ENCODE measurements at regions not wholly inside any gene's neighbourhood (a gene's known extent, or its start where the extent isn't known, plus 50 kb on each side); places are given as distances from the start of the nearest gene placed in this dataset.

DNA sequence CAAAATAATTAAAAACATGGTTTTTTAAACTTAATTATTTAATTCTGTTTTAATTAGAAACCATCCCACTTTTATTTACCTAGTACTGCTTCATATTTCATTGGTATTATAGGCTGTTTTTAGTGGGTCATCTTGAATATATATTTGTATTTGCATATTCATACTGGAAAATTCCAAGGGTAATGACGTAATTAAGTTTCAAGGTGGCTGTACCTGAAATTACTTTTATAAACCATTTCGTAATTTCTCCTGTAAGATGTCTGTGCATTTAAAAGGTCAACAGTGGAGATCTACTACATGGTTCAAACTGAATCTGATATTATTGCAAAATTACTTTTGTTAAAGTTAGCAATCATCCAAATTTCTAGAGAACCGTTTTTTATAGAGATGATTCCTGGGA, 133.8 kb upstream of the NAALADL2 start:
- intact Hi-C loops (cut with micrococcal nuclease) = no loop called here
- DNase-seq (no peak), ATAC-seq (no peak)

- no peak for ATAC-seq
- DNase-seq = no peak
- intact Hi-C loops (cut with micrococcal nuclease) = no loop called here
Measured at GRCh38 chr3:174737966-174738365, 121.2 kb upstream of the NAALADL2 start.

GRCh38 chr3:174749143-174749542, 110.0 kb upstream of the NAALADL2 start:
- DNase-seq = no peak
- ATAC-seq = no peak
- intact Hi-C loops (cut with micrococcal nuclease) = no loop called here

DNA sequence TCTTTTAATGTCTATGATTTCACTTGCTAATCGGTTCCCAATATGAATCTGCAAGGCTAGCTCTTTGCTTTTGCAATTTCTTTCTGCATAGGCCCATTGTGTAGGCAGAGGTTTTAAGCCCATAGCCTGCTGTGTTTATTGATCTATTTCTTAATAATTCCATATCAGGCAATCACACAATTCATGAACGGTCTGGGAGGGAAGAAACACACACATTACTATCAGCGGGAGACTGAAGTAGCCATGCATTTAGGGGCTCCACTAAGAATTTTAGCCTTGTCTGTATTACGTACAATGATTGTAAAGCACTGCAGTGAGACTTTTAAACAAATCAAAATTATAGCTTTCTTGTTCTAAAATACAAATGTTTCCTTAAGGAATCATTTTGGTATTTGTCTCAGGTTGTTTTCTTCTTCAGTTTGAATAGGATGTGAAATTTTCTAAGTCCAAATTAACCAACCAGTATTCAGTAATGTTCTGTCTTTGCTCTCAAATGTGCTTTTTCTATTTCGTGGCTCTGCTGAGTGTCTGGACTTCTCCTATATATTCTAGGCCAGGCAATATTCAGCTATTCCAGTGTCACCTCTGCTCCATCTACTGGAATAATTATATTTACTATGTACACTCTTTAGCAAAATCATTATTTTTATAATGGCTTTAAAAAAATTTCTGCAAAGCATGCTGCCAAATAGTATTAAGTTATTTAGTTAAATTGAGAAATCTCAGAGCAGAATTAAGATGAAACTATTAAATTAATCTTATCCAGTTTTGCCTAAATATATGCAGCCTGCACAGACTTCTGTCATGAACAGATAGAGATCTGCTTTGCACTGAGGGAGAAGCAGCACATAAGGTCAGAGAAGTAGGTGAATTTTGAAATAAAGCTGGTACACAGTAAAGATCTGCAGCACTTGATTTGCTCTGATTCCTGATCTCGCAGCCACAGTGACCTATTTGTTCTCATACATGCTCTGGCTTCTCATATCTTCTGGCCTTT, 103.0 kb upstream of the NAALADL2 start:
- intact Hi-C loops (cut with micrococcal nuclease) = no loop called here
- DNase-seq (no peak), ATAC-seq (no peak)

GRCh38 chr3:174758943-174759342, 100.2 kb upstream of the NAALADL2 start:
- DNase-seq (no peak), ATAC-seq (no peak)
- intact Hi-C loops (cut with micrococcal nuclease) = no loop called here

GRCh38 chr3:174767406-174767805, 91.7 kb upstream of the NAALADL2 start:
- intact Hi-C loops (cut with micrococcal nuclease) = no loop called here
- DNase-seq (no peak), ATAC-seq (no peak)

DNA sequence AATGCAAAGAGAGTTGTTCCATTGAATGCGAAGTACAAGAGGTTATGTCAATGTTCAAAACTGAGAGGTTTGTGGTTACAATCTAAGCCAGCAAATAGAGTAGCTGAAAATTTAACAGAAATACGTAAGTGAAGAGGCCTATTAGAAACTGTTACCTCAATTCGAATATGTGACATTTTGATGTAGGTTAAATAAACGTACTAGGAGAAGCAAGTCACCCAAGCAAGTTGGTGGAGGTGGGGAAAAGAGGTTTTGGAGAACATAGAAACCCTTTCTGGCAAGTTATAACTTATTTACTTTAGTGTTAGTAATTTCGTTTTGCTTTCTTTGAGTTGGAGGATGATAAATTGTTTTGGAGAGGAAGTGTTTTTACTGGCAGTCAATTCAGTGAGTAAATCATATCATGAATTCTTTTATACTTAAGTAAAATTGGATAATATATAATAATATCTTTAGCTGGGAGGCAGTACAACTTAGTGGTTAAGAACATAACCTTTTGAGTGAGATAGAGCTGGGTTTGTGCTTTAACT, 91.2 kb upstream of the NAALADL2 start:
- no peak for ATAC-seq
- DNase-seq = no peak
- intact Hi-C loops (cut with micrococcal nuclease) = no loop called here

GRCh38 chr3:174769171-174769570, 90.0 kb upstream of the NAALADL2 start:
- no peak for ATAC-seq
- no peak for DNase-seq
- intact Hi-C loops (cut with micrococcal nuclease) = no loop called here

DNA sequence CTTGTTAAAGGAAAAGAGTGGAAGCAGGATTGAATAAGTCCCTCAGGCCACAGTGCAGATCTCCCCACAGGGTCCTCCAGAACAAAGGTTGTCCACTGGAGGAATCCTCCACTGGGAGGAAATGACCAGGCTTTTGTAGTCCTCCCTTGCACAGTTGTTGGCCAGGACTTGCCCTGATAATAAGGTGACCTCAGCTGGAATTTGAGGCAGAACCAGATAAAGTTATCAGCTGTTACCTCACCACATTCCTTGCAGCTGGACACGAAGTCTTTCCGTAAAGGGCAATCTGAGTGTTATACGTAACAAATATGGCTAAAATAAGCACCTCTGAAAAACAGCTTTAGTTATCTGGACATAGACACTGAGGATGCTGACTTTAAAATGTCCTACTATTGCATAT, 83.5 kb upstream of the NAALADL2 start:
- DNase-seq (no peak), ATAC-seq (peak; percentile 96)
- intact Hi-C loops (cut with micrococcal nuclease) = no loop called here

- DNase-seq (no peak), ATAC-seq (peak; percentile 45)
- intact Hi-C loops (cut with micrococcal nuclease) = no loop called here
Measured at GRCh38 chr3:174776123-174776522, 83.0 kb upstream of the NAALADL2 start.

GRCh38 chr3:174776636-174777035, 82.5 kb upstream of the NAALADL2 start:
- intact Hi-C loops (cut with micrococcal nuclease) = no loop called here
- DNase-seq (no peak), ATAC-seq (no peak)

DNA sequence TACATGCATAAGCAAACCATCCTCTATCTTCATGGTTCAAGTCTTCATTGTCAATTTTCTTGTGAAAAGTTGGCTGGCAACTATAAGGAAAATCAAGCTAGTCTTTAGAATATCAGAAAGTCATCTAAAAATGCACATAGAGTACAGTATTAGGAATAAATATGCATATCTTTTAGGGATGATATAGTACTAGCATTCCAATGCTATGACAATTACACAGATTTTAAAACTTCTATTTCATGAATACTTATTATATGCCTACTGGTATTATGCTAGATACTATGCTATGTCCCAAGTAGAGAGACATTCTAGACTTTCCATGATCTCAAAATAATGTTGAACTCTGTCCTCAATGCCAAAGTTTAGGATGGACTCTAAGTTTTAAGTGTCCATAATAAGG, 81.3 kb upstream of the NAALADL2 start:
- ATAC-seq = no peak

GRCh38 chr3:174783502-174783901, 75.6 kb upstream of the NAALADL2 start:
- intact Hi-C loops (cut with micrococcal nuclease) = no loop called here
- DNase-seq (no peak), ATAC-seq (no peak)

More for the DNA sequence above, 81.3 kb upstream of the NAALADL2 start:
- DNase-seq = no peak
- intact Hi-C loops (cut with micrococcal nuclease) = no loop called here

- no peak for ATAC-seq
- DNase-seq = no peak
- intact Hi-C loops (cut with micrococcal nuclease) = no loop called here
Measured at GRCh38 chr3:174784206-174784934, 74.8 kb upstream of the NAALADL2 start.

- intact Hi-C loops (cut with micrococcal nuclease) = no loop called here
- ATAC-seq (no peak), DNase-seq (no peak)
Measured at GRCh38 chr3:174786825-174787224, 72.3 kb upstream of the NAALADL2 start.

GRCh38 chr3:174791161-174791560, 68.0 kb upstream of the NAALADL2 start:
- intact Hi-C loops (cut with micrococcal nuclease) = no loop called here
- no peak for DNase-seq
- no peak for ATAC-seq

- DNase-seq (no peak), ATAC-seq (no peak)
- intact Hi-C loops (cut with micrococcal nuclease) = no loop called here
Measured at GRCh38 chr3:174792864-174793263, 66.3 kb upstream of the NAALADL2 start.
